ENCODE measurements at regions not wholly inside any gene's neighbourhood (a gene's known extent, or its start where the extent isn't known, plus 50 kb on each side); places are given as distances from the start of the nearest gene placed in this dataset.

DNA sequence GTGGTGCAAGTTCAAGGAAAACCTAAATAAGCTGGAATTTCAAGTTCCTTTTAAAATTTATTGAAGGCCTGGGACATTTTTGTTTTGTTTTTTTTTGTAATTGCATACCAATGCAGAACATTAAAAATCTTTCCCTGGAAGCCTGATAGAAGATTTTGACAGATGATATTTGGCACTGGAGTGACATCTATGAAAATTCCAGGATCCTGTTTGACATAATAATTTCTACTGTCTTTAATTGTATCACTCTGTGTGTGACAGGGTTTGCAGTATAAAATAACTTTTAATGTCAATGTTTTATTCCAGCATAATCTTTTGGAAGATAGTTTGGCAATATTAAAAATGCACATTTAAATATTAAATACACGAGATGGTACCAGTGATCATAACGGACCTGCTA is 514.2 kb upstream of the ACO1 start:
- no peak overlapping the region for H3K27ac ChIP-seq (ENCODE audit: extremely low read length, insufficient read depth, low read length)

More for the DNA sequence above, 514.2 kb upstream of the ACO1 start:
- no peak for DNase-seq (ENCODE audit: low spot score)
- Histone ChIP-seq H2AFZ (ENCODE audit: low read length) (no peak overlapping the region), H3K27me3 (ENCODE audit: control insufficient read depth in 1 of 2, insufficient read depth in 2 of 2, low read length in 2 of 2) (no peaks in the 10 kb centered on the region), H3K4me2 (ENCODE audit: low read depth, low read length) (no peak overlapping the region), H3K79me2 (ENCODE audit: insufficient read depth, low read length) (peaks cover 81% of the 10 kb centered on the region), H3K9ac (ENCODE audit: insufficient read depth, low read depth, low read length) (no peak overlapping the region), H3K4me3 (replicated peaks in 1 of 3; ENCODE audit: insufficient read depth in 1 of 3, low read depth in 2 of 3, low read length in 3 of 3) (no peak overlapping the region), H3K4me1 (ENCODE audit: insufficient read depth, low read length) (no peaks in the 10 kb centered on the region), H3K36me3 (replicated peaks in 1 of 2; ENCODE audit: control insufficient read depth in 1 of 2, insufficient read depth in 2 of 2, low read length in 2 of 2) (no peaks in the 10 kb centered on the region; a peak in 2 of 5 replicates), H4K20me1 (ENCODE audit: insufficient read depth, low read length) (no peaks in the 10 kb centered on the region), H3K9me3 (ENCODE audit: low read length) (no peaks in the 10 kb centered on the region)
- BruUV-seq (replicated peaks): no TSS peak
- TF ChIP-seq TCF7L2 (IDR thresholded peaks at IDR 0.05; ENCODE audit: low read depth, low read length) (no peak), JUN (CRISPR knock-in tag; IDR thresholded peaks at IDR 0.05) (no peak), ZNF549 (CRISPR knock-in tag; IDR thresholded peaks at IDR 0.05) (no peak), ZNF776 (CRISPR knock-in tag; IDR thresholded peaks at IDR 0.05) (no peak), MTF1 (CRISPR knock-in tag; IDR thresholded peaks at IDR 0.05) (no peak), RFX1 (IDR thresholded peaks at IDR 0.05) (no peak), GTF3A (CRISPR knock-in tag; conservative IDR thresholded peaks at IDR 0.05) (no peak), SPEN (CRISPR knock-in tag; IDR thresholded peaks at IDR 0.05; ENCODE audit: low read depth) (no peak), AKAP8 (CRISPR knock-in tag; IDR thresholded peaks at IDR 0.05) (no peak), ZNF704 (CRISPR knock-in tag; IDR thresholded peaks at IDR 0.05; ENCODE audit: borderline replicate concordance) (no peak), ZNF678 (CRISPR knock-in tag; IDR thresholded peaks at IDR 0.05) (no peak), BHLHE40 (IDR thresholded peaks at IDR 0.05; ENCODE audit: low read length) (no peak)
- TF ChIP-seq, protein P1, sequence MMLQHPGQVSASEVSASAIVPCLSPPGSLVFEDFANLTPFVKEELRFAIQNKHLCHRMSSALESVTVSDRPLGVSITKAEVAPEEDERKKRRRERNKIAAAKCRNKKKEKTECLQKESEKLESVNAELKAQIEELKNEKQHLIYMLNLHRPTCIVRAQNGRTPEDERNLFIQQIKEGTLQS (CRISPR knock-in tag; IDR thresholded peaks at IDR 0.05): no peak
- TF ChIP-seq, protein P2, sequence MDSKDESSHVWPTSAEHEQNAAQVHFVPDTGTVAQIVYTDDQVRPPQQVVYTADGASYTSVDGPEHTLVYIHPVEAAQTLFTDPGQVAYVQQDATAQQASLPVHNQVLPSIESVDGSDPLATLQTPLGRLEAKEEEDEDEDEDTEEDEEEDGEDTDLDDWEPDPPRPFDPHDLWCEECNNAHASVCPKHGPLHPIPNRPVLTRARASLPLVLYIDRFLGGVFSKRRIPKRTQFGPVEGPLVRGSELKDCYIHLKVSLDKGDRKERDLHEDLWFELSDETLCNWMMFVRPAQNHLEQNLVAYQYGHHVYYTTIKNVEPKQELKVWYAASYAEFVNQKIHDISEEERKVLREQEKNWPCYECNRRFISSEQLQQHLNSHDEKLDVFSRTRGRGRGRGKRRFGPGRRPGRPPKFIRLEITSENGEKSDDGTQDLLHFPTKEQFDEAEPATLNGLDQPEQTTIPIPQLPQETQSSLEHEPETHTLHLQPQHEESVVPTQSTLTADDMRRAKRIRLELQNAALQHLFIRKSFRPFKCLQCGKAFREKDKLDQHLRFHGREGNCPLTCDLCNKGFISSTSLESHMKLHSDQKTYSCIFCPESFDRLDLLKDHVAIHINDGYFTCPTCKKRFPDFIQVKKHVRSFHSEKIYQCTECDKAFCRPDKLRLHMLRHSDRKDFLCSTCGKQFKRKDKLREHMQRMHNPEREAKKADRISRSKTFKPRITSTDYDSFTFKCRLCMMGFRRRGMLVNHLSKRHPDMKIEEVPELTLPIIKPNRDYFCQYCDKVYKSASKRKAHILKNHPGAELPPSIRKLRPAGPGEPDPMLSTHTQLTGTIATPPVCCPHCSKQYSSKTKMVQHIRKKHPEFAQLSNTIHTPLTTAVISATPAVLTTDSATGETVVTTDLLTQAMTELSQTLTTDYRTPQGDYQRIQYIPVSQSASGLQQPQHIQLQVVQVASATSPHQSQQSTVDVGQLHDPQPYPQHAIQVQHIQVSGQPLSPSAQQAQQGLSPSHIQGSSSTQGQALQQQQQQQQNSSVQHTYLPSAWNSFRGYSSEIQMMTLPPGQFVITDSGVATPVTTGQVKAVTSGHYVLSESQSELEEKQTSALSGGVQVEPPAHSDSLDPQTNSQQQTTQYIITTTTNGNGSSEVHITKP (CRISPR knock-in tag; IDR thresholded peaks at IDR 0.05; ENCODE audit: low read depth): no peak
- CTCF ChIA-PET (ENCODE audit: low intra/inter-chr PET ratio, low total read pairs): no interaction called here
- POLR2A ChIA-PET: no interaction called here
- WGBS (ENCODE audit: low lambda C conversion rate): 100% methylated on average over 2 of the region's 2 CpGs
- FAIRE-seq: no peak
- no peak for ATAC-seq
- intact Hi-C loops (cut with micrococcal nuclease; ENCODE audit: unreplicated experiment) (no loop called here), in situ Hi-C loops (cut with HindIII; ENCODE audit: extremely low pct_ligation_motif_present, low pct_unique_long_range_greater_than_20kb) (no loop called here)
